HG02870 (cell line): ENCODE measurements at regions not wholly inside any gene's neighbourhood (a gene's known extent, or its start where the extent isn't known, plus 50 kb on each side); places are given as distances from the start of the nearest gene placed in this dataset.
A peak's percentile ranks its signal among the peaks of the same experiment; 100 is the strongest.

Experiments
- ATAC-seq: cut with Tn5 transposase; IDR thresholded peaks from one replicate; pipeline ENCODE4 v1.9.1; 2021; ENCODE audit warnings: mild to moderate bottlenecking, moderate library complexity; ENCODE audit not compliant: unreplicated experiment

DNA sequence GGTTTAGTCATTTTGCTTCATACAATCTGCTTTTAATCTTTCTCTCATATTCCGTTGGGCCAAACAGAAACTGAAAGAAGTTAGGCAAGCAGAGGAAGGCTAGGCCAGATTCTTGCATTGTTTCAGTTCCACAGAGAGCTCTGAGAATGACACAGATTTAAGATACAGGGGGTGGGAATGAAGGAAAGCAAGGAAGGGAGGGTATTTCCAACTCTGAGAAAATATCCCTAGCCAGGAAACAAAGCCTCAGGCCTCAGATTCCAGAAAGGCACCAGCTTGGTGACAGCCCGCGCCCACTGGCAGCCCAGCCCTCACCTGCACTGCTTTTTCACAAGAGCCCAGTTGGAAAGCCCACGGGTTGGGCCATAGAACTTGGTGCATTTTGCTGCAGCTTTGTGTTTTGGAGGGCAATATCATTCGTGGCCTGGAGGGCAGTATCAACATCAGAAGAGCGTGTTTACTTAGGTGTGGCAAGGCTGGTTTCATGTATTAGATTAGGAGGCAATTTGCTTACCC lies 63.5 kb downstream of the ENC1 start:
- ATAC-seq = peak; percentile 65

DNA sequence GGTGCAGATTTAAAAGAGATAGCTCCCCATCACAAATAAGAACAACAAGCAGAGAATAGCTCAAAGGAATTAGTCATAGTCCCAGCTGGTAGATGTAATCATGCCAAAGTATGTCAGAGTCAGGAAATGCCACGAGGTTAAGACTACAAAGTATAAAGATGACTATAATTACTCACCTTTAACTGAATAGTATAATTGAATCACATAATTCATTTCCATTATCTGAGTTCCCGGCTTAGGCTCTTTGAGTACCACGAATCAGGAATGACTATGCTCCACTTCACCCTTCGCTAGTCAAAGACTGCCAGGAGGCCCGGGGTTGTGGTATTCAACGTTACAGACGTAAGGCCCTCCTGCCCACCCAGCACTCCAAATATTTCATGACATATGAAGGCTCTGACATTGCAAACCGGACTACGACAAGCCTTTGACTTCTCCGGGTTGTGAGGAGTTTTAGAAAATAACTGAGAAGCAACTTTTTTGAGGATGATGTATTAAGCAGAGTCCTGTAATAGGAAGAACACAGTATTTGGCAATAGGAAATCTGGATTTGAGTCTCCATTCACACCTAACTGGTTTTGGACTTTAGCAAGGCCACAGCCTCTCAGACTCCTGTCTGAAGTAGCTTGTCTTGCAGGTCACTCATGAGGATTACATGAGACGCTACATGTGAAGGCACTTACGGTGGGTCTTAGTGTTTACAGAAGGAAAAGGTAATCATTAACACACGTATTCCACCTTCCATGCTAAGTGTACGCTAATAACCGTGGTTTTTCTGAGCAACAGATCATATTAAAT lies 64.6 kb downstream of the ENC1 start:
- no peak for ATAC-seq

DNA sequence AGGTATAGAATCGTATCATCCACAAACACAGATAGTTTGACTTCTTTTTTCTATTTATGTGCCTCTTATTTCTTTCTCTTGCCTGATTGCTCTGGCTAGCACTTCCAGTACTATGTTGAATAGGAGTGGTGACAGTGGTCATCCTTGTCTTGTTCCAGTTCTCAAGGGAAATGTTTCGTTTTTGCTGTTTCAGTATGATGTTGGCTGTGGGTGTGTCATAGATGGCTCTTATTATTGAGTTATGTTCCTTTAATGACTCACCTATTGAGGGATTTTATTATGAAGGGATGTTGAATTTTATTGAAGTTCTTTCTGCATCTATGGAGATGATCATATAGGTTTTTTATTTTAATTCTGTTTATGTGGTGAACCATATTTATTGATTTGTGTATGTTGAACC lies 70.3 kb downstream of the ENC1 start:
- no peak for ATAC-seq

DNA sequence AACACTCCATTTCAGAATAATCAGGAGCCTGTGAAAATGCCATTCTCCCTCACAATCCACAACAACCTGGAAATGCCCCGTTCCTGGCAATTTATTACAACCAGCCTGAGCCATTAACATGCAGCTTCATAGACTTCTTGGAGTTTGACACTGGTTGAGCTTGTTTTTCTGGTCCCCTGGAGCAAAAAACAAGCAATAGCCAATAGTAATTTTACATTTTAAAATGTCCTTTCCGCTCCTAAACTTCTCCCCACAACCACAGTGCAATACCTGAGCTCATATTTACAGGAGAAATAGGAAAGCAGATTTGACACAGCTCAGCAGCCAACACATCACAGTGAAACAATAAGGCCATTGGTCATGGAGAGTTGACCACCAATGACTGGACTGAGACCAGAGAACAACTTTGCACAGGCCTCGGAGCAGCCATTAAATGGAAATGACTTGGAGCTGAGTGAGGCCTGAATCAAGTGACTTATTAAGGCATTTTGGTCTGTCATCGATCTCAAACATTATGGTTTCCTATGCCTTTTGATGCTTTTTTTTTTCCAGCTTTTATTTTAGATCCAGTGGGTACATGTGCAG lies 73.0 kb downstream of the ENC1 start:
- ATAC-seq = no peak

DNA sequence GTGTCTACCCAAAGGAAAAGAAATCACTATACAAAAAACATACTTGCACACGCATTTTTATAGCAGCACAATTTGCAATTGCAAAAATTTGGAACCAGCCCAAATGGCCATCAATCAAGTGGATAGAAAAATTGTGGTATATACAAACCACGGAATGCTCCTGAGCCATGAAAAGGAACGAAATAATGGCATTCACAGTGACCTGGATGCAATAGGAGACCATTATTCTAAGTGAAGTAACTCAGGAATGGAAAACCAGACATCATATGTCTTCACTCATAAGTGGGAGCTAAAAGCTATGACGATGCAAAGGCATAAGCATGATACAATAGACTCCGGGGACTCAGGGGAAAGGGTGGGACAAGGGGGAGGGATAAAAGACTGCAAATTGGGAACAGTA lies 78.4 kb downstream of the ENC1 start:
- ATAC-seq = no peak

DNA sequence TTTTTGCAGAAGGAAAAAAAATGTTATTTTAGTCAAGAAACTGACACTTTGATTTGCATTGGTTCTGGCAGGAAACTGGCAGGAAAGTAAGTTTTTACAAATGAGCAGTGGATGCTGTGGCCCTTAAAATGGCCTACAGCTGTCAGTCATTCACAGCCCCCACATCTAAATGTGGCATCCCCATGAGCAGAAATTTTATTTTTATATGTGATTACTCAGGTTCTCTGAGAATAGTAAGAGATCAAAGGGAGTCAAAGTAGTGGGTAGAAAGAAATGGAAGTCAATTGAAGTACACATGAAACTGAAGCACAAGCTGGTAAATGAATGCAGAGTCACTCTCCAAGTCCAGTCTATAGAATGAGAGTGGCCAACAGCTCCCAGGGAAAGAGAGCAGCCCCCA lies 80.3 kb downstream of the ENC1 start:
- ATAC-seq = no peak

DNA sequence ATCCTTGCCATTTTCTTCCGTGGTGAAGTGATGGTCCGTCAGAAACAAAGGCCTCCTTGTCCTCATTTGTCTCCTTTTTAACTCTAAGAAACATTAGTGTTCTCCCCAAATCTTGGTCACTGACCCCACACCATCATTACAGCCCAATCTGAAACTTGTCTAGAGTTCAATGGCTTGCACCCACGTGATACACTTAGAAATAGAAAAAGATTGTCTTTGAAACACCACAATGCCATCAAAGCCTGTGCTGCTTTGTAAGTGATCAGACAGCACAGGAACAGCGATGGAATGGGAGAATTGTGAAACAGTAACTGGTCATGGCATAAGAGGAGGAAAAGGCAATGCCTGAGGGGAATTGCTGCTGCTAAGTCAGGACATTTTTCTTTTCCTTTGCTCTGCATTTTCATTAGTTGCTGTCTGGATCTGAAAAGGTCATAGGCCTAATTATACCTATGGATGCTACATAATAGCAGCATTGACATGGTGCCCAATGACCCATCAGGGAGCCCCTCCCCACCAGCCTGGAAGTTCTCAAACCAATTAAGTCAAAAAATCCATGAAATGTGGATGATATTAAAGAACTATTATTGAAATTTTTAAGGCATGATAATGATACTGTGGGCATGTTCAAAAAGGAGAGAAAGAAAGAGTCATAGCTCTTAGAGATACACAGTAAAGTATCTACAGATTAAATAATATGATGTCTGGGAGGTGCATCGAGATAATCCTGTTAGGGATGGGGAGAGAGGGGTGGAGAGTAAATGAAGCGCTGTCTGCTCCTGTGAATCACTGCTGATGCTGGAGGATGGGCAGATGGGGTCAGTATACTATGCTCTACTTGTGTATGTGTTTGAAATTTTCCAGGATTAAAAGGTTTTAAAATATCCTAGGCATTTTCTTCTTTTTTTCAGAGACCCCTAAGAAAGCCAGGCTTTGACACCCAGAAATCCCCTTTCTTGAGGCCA lies 83.6 kb downstream of the ENC1 start:
- no peak for ATAC-seq

DNA sequence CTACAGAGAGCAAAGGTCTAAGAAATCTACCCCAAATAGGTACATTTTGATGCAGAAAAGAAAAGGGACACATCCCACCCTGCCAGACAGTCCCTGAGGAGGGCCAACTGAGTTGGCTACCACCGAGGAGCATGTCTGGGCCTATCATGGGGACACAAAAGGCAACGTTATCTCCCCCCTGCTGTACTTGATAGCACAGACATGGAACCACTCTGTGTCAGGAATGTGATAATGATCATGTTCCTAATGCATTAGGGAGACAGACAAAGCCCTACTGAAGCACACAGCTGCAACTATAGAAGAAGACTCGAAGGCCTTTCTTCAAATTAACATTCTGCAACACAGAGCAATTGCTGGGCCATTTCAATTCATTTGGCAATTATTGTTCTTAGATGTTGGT lies 84.5 kb downstream of the ENC1 start:
- ATAC-seq = no peak

DNA sequence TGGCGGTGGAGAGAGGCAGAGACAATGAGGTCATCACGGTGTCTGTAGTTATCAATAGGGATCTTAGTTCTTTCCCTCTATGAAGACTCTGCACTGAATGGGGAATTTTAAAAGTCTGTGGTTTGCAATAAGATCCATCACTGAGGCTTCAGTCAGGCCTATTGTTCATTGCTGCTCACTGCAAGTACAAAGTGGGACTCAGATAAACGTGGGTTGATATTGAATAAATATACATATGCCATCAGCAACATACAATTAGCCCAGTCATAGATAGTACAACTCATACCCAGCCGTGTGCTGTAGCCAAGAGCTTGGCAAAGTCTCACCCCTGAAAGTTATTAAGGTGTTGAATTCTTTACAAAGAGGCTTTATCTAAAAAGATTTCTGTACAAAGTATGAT lies 88.4 kb downstream of the ENC1 start:
- ATAC-seq = no peak

DNA sequence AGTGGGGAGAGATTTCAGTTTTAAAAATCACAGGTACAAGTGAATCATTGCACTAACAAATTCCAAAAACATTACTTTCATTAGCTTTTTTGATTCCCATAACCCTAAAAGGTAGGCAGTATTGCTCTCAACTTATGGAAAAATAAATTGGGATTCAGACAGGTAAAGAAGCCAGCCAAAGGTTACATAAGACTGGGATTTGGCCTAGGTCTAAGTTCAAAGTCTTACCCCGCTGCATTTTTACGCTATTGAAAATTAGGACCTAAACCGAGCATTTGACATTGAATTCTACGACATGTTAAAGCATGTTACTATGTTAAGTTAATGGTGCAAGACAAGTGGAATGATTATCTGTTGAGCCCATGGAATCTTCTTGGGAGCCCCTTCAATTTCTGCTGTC lies 89.6 kb downstream of the ENC1 start:
- ATAC-seq = no peak

DNA sequence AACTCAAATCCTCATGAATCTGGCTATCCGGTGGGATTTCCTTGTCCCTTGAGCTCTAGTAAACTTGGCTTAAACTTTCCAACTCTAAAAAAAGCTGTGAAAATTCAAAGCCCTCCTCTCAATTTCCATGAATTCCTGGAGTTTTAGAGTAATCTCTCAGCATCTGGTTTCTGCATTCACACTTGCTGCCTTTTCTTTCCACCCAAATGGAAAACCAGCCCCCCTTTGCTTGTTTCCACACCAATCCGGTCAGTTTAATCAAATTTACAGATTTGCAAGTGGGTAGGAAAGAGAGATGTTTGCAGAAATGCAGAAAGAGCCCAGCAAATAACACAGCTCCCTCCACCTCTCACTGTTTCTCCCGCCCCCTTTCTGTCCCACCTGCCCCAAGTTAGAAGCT lies 91.1 kb downstream of the ENC1 start:
- no peak for ATAC-seq

DNA sequence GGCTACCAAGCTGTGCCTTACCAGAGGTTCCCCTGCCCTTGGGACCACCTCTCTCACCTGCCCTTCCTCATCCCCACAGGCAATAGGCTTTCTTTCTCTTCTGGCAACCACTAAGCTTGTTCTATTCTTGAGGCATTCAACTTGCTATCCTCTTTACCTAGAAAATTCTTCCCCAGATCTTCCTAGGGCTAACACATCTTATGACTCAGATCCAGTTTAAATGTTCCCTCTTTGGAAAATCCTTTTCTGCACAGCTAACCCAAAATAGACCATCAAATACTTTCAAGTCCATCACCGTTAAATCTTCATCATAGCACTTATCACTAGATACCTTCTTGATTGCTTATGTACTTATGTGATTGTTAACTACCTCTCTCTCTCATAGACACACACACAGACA lies 93.7 kb downstream of the ENC1 start:
- ATAC-seq = no peak

DNA sequence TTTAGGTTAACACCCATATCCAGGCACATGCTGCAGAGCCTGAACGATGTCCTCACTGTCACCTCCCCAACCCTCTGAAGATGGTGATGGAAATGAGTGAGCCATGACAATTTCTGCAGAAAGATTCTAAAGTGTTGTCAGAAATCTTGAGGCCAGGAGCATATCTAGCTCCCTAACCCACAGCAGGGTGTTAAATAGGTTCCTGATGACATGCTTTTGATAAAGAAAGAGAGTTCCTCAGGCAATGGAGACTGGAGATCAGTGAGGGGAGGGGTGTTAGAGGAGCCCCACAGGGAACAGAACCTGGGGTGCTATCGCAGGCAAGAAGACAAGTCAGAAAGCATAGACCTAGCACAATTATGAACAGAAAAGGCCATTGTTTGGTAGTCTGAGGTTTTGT lies 95.7 kb downstream of the ENC1 start:
- ATAC-seq = no peak

DNA sequence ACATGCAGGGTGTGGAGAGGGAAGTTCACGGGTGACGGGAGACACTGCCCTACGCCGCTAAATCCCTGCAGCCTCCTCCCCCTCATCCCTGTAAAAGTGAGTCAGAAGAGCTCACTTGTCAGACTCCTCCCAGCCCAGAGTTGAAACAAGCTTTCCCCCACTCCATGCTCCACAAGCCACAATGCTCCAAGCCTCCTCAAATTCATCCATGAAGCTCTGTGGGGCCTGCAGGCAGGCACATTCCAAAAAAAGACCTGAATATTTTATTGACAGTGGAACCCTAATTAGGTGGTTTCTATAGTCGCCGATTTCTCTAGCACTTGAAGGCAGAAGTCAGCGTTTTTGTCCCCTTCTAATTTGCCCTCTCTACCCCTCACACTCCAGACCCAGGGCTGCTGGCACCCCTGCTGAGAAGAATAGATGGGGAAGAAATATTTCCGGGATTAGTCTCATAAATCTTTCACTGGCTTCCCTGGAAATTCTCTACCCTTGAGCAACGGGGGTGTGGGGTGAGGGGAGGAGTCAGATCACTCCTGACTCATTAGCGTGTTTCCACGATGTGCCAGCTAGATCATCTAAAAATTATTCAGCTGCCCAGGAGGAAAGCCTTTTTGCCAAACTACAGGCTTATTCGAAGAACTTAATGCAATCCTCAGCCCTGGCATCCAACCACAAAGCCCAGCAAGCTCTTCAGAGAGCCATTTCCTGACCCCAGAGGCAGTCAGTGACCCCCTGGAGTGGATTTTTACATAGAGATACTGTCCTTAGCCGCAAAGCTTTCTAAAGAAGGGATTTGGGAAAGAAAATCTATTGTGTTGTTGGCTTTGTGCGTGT lies 97.1 kb downstream of the ENC1 start:
- no peak for ATAC-seq

DNA sequence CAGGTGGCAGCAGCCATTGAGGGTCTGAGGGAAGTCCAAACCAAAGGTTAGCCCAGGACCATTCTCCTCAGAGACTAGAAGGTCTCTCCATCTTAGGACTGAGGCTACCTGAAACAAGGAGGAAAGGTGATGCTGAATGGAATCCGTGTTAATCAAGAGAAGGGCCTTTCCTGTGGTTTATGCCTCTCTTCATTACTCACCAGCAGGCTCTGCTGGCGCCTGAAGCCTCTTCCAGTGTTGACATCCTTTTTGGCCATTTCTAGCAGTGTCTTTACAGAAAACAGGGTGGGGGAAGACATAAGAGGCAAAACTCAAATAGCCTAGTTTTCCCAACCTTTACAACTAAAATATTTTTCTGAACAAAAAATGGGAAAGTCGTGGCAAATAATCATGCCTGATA lies 98.0 kb downstream of the ENC1 start:
- no peak for ATAC-seq

DNA sequence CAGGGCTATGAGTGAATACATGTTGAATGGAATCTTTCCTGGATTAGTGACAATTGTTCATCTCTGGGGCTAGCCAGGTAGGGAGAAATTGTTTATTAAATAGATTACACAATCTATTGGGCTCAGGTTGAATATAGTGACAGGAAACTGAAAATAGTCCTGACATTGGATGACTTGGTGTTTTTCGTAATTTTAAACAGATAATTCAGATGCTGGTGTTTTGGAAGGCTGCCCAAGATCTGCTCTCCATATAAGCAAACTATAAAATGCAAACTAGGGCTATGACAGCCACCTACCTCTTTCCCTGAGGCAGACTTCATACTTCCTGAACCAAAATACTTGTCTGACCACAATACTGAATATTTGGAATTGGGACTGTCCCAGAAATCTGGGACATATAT lies 99.1 kb downstream of the ENC1 start:
- ATAC-seq = no peak

DNA sequence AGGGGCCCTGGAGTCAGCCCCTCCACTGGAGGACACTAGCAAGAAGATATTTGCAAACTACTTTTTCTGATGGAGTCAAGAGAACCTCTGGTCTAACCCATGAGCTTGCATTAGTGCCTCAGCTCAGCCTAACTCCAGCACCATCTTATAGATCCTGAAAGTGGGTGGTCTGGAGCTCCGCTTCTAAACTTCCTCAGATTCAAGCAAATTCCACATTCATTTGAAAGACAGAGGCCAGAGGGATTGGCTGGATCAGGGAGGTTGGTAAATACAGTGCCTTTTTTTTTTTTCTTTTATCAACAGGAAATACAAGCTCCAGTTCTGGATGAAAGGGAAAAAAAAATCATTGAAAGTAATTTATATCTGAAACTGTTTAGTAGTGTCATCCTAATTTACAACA lies 99.9 kb downstream of the ENC1 start:
- no peak for ATAC-seq

DNA sequence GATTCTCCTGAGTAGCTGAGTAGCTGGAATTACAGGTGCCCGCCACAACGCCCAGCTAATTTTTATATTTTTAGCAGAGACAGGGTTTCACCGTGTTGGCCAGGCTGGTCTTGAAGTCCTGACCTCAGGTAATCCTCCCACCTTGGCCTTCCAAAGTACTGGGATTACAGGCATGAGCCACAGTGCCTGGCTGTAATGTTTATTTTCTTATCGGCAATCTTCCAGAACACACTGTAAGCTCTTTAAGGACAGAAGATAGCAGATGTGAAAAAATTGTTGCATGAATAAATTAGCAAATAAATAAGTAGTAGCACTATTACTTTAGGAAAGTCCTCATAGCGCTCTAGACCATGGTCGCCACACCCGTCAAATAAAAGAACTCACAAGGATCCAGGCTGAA lies 100.5 kb downstream of the ENC1 start:
- ATAC-seq = no peak

DNA sequence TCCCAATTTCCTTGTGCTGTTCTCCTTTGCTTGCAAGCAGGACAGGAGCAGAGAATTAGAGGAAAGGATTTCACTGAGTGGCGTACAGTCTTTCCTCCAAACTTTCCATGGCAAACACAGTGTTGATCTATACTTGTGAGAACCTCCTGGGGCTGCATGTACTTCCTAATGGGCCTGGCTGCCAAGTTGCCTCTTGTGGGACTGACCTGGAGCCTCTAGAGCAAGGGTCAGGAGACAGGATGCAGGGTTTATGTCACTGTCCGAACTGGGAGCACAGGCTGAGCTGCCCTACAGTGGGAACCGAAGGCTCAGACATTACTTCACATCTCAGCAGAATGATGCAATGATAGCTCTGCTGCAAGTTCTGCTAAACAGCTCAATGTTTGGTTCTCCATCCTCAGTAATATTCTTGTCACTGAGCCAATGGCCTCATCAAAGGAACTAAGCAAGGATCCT lies 102.3 kb downstream of the ENC1 start:
- no peak for ATAC-seq

DNA sequence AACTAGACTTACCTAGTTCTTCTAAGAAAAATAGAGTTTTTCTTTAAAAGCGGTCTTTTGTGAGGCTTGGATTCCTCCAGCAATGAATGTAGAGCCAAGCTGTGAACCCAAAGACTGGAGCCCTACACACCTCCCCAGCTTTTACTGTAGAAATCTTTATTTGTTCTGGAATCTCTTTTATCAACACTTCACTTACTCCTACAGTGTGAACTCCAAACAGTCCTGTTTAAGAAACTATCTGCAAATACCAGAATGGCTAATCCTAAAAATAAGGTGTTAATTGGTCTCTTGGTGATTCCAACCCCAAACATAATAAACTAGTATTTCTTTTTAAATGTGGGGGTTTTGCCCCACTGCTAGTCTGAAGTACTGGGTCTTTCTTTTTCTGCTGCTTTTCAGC lies 103.9 kb downstream of the ENC1 start:
- no peak for ATAC-seq

DNA sequence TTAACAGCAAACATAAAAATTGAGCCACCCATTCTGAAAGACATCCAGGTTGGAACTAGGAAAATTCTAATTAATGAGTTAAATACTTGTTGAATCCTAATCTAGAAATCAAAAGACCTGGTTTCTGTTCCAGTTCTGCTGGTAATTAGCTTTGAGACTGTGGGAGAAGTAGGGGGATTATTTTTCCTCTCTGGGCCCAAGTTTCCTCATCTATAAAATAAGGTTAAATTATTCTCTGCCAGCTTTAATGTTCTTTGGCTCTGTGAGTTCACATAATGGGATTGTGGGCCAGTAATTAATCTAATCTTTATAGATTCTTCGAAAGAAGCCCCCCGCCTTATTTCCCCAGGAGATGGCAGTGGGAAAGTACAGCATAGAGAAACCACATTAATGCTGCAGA lies 104.6 kb downstream of the ENC1 start:
- ATAC-seq = no peak
